ENCODE measurements at regions not wholly inside any gene's neighbourhood (a gene's known extent, or its start where the extent isn't known, plus 50 kb on each side); places are given as distances from the start of the nearest gene placed in this dataset.
"Not testable (repeated sequence)": the region's sequence is repeated elsewhere in the genome, so short reads cannot be mapped to it uniquely, and the experiment has no call there.

DNA sequence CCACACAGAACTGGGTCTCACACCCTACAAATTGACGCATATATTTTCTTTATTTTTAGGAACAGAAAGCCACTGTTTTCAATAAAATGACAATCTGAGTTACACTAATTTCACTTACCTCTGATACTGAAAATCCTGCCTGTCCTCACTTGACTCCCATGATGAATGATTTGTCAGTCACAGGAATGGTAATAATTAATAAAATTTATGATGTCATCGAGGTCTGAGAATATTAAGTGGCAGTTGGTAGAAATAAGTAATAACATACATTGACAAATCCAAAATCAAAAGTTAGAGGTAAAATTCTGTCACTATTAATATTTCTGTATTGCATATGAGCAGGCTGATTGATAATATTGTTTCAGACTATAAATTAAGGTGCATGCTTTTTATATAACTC is 418.7 kb upstream of the RGS18 start:
- DNase-seq, result no peak
- Histone ChIP-seq H3K4me1 (ENCODE audit: low read depth) (no peaks in the 10 kb centered on the region), H3K36me3 (ENCODE audit: low read depth) (no peaks in the 10 kb centered on the region), H3K9me3 (no peaks in the 10 kb centered on the region), H3K4me3 (no peak overlapping the region)
- no peak for ATAC-seq
- TF ChIP-seq, protein P1, sequence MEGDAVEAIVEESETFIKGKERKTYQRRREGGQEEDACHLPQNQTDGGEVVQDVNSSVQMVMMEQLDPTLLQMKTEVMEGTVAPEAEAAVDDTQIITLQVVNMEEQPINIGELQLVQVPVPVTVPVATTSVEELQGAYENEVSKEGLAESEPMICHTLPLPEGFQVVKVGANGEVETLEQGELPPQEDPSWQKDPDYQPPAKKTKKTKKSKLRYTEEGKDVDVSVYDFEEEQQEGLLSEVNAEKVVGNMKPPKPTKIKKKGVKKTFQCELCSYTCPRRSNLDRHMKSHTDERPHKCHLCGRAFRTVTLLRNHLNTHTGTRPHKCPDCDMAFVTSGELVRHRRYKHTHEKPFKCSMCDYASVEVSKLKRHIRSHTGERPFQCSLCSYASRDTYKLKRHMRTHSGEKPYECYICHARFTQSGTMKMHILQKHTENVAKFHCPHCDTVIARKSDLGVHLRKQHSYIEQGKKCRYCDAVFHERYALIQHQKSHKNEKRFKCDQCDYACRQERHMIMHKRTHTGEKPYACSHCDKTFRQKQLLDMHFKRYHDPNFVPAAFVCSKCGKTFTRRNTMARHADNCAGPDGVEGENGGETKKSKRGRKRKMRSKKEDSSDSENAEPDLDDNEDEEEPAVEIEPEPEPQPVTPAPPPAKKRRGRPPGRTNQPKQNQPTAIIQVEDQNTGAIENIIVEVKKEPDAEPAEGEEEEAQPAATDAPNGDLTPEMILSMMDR (IDR thresholded peaks at IDR 0.05), result no peak
- intact Hi-C loops (cut with DNase I, micrococcal nuclease), result no loop called here

DNA sequence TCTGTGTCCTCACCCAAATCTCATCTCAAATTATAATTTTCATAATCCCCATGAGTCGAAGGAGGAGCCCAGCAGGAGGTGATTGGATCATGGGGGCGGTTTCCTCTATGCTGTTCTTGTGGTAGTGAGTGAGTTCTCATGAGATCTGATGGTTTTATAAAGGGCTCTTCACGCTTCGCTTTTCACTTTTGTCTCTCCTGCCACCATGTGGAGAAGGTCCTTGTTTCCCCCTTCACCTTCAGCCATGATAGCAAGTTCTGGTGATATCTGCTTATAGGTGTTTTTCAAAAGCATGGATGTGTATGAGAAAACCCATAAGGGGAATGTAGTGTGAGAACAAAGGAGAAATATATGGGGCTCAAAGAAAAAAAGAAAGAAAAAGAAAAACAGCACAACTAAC is 405.9 kb upstream of the RGS18 start:
- no peaks in the 10 kb centered on the region for H3K9me3 ChIP-seq
- intact Hi-C loops (cut with DNase I, micrococcal nuclease), result no loop called here
- H3K4me1 ChIP-seq (ENCODE audit: low read depth), result no peaks in the 10 kb centered on the region
- DNase-seq (no peak), ATAC-seq (no peak)
- no peak overlapping the region for H3K4me3 ChIP-seq
- no peaks in the 10 kb centered on the region for H3K36me3 ChIP-seq (ENCODE audit: low read depth)
- TF ChIP-seq, protein P1 (IDR thresholded peaks at IDR 0.05), result no peak

DNA sequence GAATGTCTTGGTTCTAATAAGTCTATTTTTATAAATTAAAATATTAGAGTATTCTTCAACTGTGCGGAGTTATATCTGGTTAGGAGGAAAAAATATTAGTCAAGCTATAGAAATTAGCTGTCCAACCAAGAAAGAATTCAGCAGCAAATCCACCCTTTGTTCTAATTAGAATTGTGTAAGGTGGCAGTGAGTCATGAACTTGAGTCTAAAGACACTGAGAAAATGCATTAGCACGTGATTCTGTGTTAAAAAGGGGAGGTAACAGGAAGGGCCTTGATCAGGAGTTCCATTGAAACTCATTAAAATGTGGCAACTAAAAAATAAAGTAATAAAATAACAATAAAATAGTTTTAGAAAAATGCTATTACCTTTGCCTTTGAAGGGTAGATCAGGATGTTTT is 398.2 kb upstream of the RGS18 start:
- H3K9me3 ChIP-seq, result no peaks in the 10 kb centered on the region
- intact Hi-C loops (cut with DNase I, micrococcal nuclease), result no loop called here
- ATAC-seq, result no peak

DNA sequence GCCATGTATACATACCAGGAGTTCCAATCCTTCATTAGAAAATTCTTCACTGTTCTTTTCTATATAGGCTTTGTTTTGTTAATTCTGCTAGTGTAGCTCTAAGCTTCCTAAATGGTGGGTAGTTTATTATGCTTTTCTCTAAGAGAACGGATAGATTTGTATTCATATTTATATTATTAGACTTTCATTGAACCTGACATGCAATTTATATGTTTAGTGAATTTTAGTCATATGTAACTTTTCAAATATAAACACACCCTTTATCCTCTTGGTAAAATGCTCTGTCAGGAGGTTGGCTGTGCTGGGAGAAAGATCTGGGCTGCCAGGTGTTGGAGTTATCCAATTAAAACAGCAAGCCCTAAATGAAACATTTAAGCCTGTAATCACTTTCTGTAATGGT is 369.7 kb upstream of the RGS18 start:
- intact Hi-C loops (cut with DNase I, micrococcal nuclease), result no loop called here
- Histone ChIP-seq H3K4me1 (ENCODE audit: low read depth) (no peaks in the 10 kb centered on the region), H3K4me3 (no peak overlapping the region), H3K9me3 (no peaks in the 10 kb centered on the region), H3K36me3 (ENCODE audit: low read depth) (no peaks in the 10 kb centered on the region)
- DNase-seq, result no peak
- ATAC-seq, result no peak
- TF ChIP-seq, protein P1 (IDR thresholded peaks at IDR 0.05), result no peak

More for the DNA sequence above, 398.2 kb upstream of the RGS18 start:
- Histone ChIP-seq H3K4me1 (ENCODE audit: low read depth) (no peaks in the 10 kb centered on the region), H3K36me3 (ENCODE audit: low read depth) (no peaks in the 10 kb centered on the region), H3K4me3 (no peak overlapping the region)
- no peak for DNase-seq
- TF ChIP-seq, protein P1 (IDR thresholded peaks at IDR 0.05), result no peak

DNA sequence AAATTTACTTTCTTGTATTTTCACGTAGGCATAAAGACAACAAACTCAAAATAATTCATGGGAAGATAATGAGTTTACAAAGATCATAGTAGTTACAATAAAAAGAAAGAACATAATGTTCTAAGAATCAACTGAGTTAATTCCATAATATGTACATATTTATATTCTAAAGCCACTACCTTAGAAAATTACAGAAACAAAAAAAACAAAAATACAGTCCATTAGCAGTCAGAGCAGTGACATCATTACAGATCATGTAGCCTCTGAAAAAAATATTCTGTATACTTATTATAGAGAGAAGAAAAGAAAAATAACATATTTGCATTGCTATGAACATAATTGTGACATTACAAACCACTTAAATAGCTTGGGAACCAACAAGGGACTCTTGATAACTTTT is 360.1 kb upstream of the RGS18 start:
- TF ChIP-seq, protein P1 (IDR thresholded peaks at IDR 0.05), result no peak
- H3K4me1 ChIP-seq (ENCODE audit: low read depth), result no peaks in the 10 kb centered on the region
- ATAC-seq, result no peak
- no peak for DNase-seq
- H3K36me3 ChIP-seq (ENCODE audit: low read depth), result no peaks in the 10 kb centered on the region
- intact Hi-C loops (cut with DNase I, micrococcal nuclease), result no loop called here
- no peak overlapping the region for H3K4me3 ChIP-seq
- no peaks in the 10 kb centered on the region for H3K9me3 ChIP-seq

DNA sequence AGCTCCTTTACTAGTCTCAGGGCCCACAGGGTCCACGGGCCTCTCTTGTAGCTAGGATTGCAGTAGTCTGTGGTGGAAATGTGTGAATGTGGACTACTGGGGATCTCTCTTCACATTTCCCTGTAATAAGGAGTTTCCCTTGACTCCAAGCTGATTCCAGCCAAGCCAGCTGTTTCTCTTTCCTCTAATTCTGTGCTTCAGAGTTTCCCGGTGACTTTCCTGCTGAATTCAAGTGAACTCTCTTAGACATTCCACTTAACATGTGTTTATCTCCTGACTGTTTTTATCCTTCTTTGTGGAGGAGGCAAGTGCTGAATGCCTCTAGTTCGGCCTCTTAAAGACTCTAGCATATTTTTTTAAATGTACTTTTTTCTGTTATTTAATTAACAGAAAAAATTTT is 354.0 kb upstream of the RGS18 start:
- Histone ChIP-seq H3K4me1 (ENCODE audit: low read depth) (no peaks in the 10 kb centered on the region), H3K36me3 (ENCODE audit: low read depth) (no peaks in the 10 kb centered on the region), H3K4me3 (no peak overlapping the region), H3K9me3 (no peaks in the 10 kb centered on the region)
- ATAC-seq (no peak), DNase-seq (no peak)
- TF ChIP-seq, protein P1 (IDR thresholded peaks at IDR 0.05), result no peak
- intact Hi-C loops (cut with DNase I, micrococcal nuclease), result no loop called here

DNA sequence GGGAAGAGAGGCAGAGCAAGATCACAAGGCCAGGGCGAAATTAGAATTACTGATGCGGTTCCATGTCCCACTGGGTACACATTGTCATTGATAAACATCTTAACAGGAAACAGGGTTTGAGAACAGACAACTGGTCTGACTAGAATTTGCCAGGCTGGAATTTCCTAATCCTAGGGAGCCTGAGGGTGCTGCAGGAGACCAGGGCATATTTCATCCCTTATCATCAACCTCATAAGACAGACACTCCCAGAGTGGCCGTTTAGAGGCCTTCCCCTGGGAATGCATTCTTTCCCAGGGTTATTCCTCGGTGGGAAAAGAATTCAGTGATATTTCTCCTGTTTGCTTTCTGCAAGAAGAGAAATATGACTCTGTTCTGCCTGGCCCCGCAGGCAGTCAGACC is 344.7 kb upstream of the RGS18 start:
- H3K4me3 ChIP-seq; ATAC-seq; H3K4me1 ChIP-seq (ENCODE audit: low read depth); H3K9me3 ChIP-seq; intact Hi-C loops (cut with DNase I, micrococcal nuclease); DNase-seq; H3K36me3 ChIP-seq (ENCODE audit: low read depth): not testable (repeated sequence)
